GM19035 (cell line): ENCODE measurements at regions not wholly inside any gene's neighbourhood (a gene's known extent, or its start where the extent isn't known, plus 50 kb on each side); places are given as distances from the start of the nearest gene placed in this dataset.
"Not testable (repeated sequence)": the region's sequence is repeated elsewhere in the genome, so short reads cannot be mapped to it uniquely, and the experiment has no call there.

Experiments
- ATAC-seq: cut with Tn5 transposase; IDR thresholded peaks from one replicate; pipeline ENCODE4 v1.9.1; 2021; ENCODE audit not compliant: unreplicated experiment

GRCh38 chr7:119908948-119909347 lies 364.0 kb upstream of the KCND2 start:
- ATAC-seq: no peak

GRCh38 chr7:119914119-119914518 lies 358.9 kb upstream of the KCND2 start:
- ATAC-seq: not testable (repeated sequence)

- no peak for ATAC-seq
These were observed 356.5 kb upstream of the KCND2 start for GRCh38 chr7:119916501-119916900.

GRCh38 chr7:119918185-119918584 lies 354.8 kb upstream of the KCND2 start:
- ATAC-seq: no peak

GRCh38 chr7:119919986-119920385 lies 353.0 kb upstream of the KCND2 start:
- no peak for ATAC-seq

GRCh38 chr7:119925581-119926289 lies 347.2 kb upstream of the KCND2 start:
- ATAC-seq: no peak

GRCh38 chr7:119929891-119930290 lies 343.1 kb upstream of the KCND2 start:
- ATAC-seq: no peak

GRCh38 chr7:119931230-119931824 lies 341.6 kb upstream of the KCND2 start:
- ATAC-seq: no peak

GRCh38 chr7:119935418-119936025 lies 337.5 kb upstream of the KCND2 start:
- ATAC-seq: peak; percentile 73

- no peak for ATAC-seq
These were observed 336.1 kb upstream of the KCND2 start for GRCh38 chr7:119936836-119937235.

- ATAC-seq: no peak
These were observed 335.2 kb upstream of the KCND2 start for GRCh38 chr7:119937745-119938144.

GRCh38 chr7:119943942-119944600 lies 328.9 kb upstream of the KCND2 start:
- no peak for ATAC-seq

GRCh38 chr7:119944601-119944972 lies 328.4 kb upstream of the KCND2 start:
- ATAC-seq: no peak

- ATAC-seq: no peak
These were observed 327.2 kb upstream of the KCND2 start for GRCh38 chr7:119945822-119946221.

GRCh38 chr7:119949053-119949452 lies 323.9 kb upstream of the KCND2 start:
- ATAC-seq: no peak

- not testable (repeated sequence) for ATAC-seq
These were observed 322.5 kb upstream of the KCND2 start for GRCh38 chr7:119950390-119951041.

- ATAC-seq: not testable (repeated sequence)
These were observed 321.4 kb upstream of the KCND2 start for GRCh38 chr7:119951614-119952013.

- ATAC-seq: no peak
These were observed 315.6 kb upstream of the KCND2 start for GRCh38 chr7:119957335-119957734.

GRCh38 chr7:119959811-119960210 lies 313.2 kb upstream of the KCND2 start:
- ATAC-seq: no peak

GRCh38 chr7:119963654-119964053 lies 309.3 kb upstream of the KCND2 start:
- ATAC-seq: no peak

- ATAC-seq: no peak
These were observed 308.9 kb upstream of the KCND2 start for GRCh38 chr7:119964065-119964464.
